ENCODE measurements at regions not wholly inside any gene's neighbourhood (a gene's known extent, or its start where the extent isn't known, plus 50 kb on each side); places are given as distances from the start of the nearest gene placed in this dataset.

- H3K4me1 Mint-ChIP-seq: peaks cover 0 to 11% (median 1%) of the 10 kb centered on the region in 3 donors
- H3K4me3 Mint-ChIP-seq: no peak overlapping the region
- H3K36me3 Mint-ChIP-seq: no peaks in the 10 kb centered on the region
- no peaks in the 10 kb centered on the region for H3K27me3 Mint-ChIP-seq
- H3K27ac Mint-ChIP-seq: no peak overlapping the region
- peaks cover 0 to 2% (median 0%) of the 10 kb centered on the region in 3 donors for H3K9me3 Mint-ChIP-seq
Measured at GRCh38 chr1:193614275-193614674, 427.9 kb upstream of the B3GALT2 start.

GRCh38 chr1:193613041-193613440, 426.6 kb upstream of the B3GALT2 start:
- Mint-ChIP-seq H3K27me3 (no peaks in the 10 kb centered on the region), H3K9me3 (peaks cover 0 to 8% (median 5%) of the 10 kb centered on the region in 3 donors), H3K36me3 (no peaks in the 10 kb centered on the region), H3K4me3 (no peak overlapping the region), H3K4me1 (peaks cover 0 to 11% (median 1%) of the 10 kb centered on the region in 3 donors), H3K27ac (no peak overlapping the region)

- H3K4me1 Mint-ChIP-seq: peaks cover 0 to 5% (median 1%) of the 10 kb centered on the region in 3 donors
- no peak overlapping the region for H3K27ac Mint-ChIP-seq
- peaks cover 0 to 8% (median 5%) of the 10 kb centered on the region in 3 donors for H3K9me3 Mint-ChIP-seq
- H3K36me3 Mint-ChIP-seq: no peaks in the 10 kb centered on the region
- no peaks in the 10 kb centered on the region for H3K27me3 Mint-ChIP-seq
- no peak overlapping the region for H3K4me3 Mint-ChIP-seq
Measured at GRCh38 chr1:193609592-193609991, 423.2 kb upstream of the B3GALT2 start.

- H3K4me1 Mint-ChIP-seq: no peaks in the 10 kb centered on the region
- H3K27me3 Mint-ChIP-seq: no peaks in the 10 kb centered on the region
- no peak overlapping the region for H3K4me3 Mint-ChIP-seq
- H3K9me3 Mint-ChIP-seq: peaks cover 0 to 8% (median 3%) of the 10 kb centered on the region in 3 donors
- no peaks in the 10 kb centered on the region for H3K36me3 Mint-ChIP-seq
- no peak overlapping the region for H3K27ac Mint-ChIP-seq
Measured at GRCh38 chr1:193607787-193608186, 421.4 kb upstream of the B3GALT2 start.

- Mint-ChIP-seq H3K36me3 (no peaks in the 10 kb centered on the region), H3K27me3 (no peaks in the 10 kb centered on the region), H3K27ac (no peak overlapping the region), H3K4me1 (no peaks in the 10 kb centered on the region), H3K4me3 (no peak overlapping the region), H3K9me3 (peaks cover 0 to 8% (median 3%) of the 10 kb centered on the region in 3 donors)
Measured at GRCh38 chr1:193606035-193606434, 419.6 kb upstream of the B3GALT2 start.

GRCh38 chr1:193602705-193603104, 416.3 kb upstream of the B3GALT2 start:
- H3K4me3 Mint-ChIP-seq: no peak overlapping the region

GRCh38 chr1:193593147-193593885, 406.9 kb upstream of the B3GALT2 start:
- peaks cover 0 to 2% (median 0%) of the 10 kb centered on the region in 3 donors for H3K9me3 Mint-ChIP-seq
- no peaks in the 10 kb centered on the region for H3K36me3 Mint-ChIP-seq
- H3K4me1 Mint-ChIP-seq: peaks cover 14 to 23% (median 20%) of the 10 kb centered on the region in 3 donors
- H3K4me3 Mint-ChIP-seq: peak overlapping the region in 1 of 4 donors; percentile 62
- H3K27ac Mint-ChIP-seq: peak overlapping the region in 1 of 3 donors; percentile 41
- H3K27me3 Mint-ChIP-seq: peaks cover 5% of the 10 kb centered on the region

More at GRCh38 chr1:193602705-193603104, 416.3 kb upstream of the B3GALT2 start:
- Mint-ChIP-seq H3K9me3 (peaks cover 0 to 1% (median 0%) of the 10 kb centered on the region in 3 donors), H3K36me3 (no peaks in the 10 kb centered on the region), H3K4me1 (no peaks in the 10 kb centered on the region), H3K27ac (no peak overlapping the region), H3K27me3 (no peaks in the 10 kb centered on the region)

GRCh38 chr1:193592317-193592716, 405.9 kb upstream of the B3GALT2 start:
- peak overlapping the region in 1 of 4 donors; percentile 39 for H3K4me3 Mint-ChIP-seq
- H3K36me3 Mint-ChIP-seq: no peaks in the 10 kb centered on the region
- peaks cover 5% of the 10 kb centered on the region for H3K27me3 Mint-ChIP-seq
- peak overlapping the region in 1 of 3 donors; percentile 41 for H3K27ac Mint-ChIP-seq
- peaks cover 0 to under 1% (median 0%) of the 10 kb centered on the region in 3 donors for H3K9me3 Mint-ChIP-seq
- peaks cover 14 to 23% (median 20%) of the 10 kb centered on the region in 3 donors for H3K4me1 Mint-ChIP-seq

GRCh38 chr1:193590102-193590501, 403.7 kb upstream of the B3GALT2 start:
- H3K27ac Mint-ChIP-seq: peak overlapping the region in 1 of 3 donors; percentile 3
- no peak overlapping the region for H3K4me3 Mint-ChIP-seq
- H3K9me3 Mint-ChIP-seq: no peaks in the 10 kb centered on the region
- no peaks in the 10 kb centered on the region for H3K36me3 Mint-ChIP-seq
- H3K27me3 Mint-ChIP-seq: peaks cover 5% of the 10 kb centered on the region
- peaks cover 11 to 23% (median 17%) of the 10 kb centered on the region in 3 donors for H3K4me1 Mint-ChIP-seq

GRCh38 chr1:193589597-193590040, 403.2 kb upstream of the B3GALT2 start:
- peaks cover 11 to 18% (median 14%) of the 10 kb centered on the region in 3 donors for H3K4me1 Mint-ChIP-seq
- H3K27ac Mint-ChIP-seq: peak overlapping the region in 1 of 3 donors; percentile 3
- H3K36me3 Mint-ChIP-seq: no peaks in the 10 kb centered on the region
- no peak overlapping the region for H3K4me3 Mint-ChIP-seq
- H3K27me3 Mint-ChIP-seq: peaks cover 5% of the 10 kb centered on the region
- no peaks in the 10 kb centered on the region for H3K9me3 Mint-ChIP-seq

GRCh38 chr1:193588311-193589082, 402.1 kb upstream of the B3GALT2 start:
- peak overlapping the region in 1 of 4 donors; percentile 49 for H3K4me3 Mint-ChIP-seq
- H3K36me3 Mint-ChIP-seq: no peaks in the 10 kb centered on the region
- peaks cover 5 to 10% (median 10%) of the 10 kb centered on the region in 3 donors for H3K4me1 Mint-ChIP-seq
- no peaks in the 10 kb centered on the region for H3K9me3 Mint-ChIP-seq
- peaks cover 5% of the 10 kb centered on the region for H3K27me3 Mint-ChIP-seq
- peak overlapping the region in 1 of 3 donors; percentile 16 for H3K27ac Mint-ChIP-seq

GRCh38 chr1:193584731-193585239, 398.4 kb upstream of the B3GALT2 start:
- no peaks in the 10 kb centered on the region for H3K4me1 Mint-ChIP-seq
- H3K27ac Mint-ChIP-seq: no peak overlapping the region
- H3K9me3 Mint-ChIP-seq: peaks cover 0 to 4% (median 2%) of the 10 kb centered on the region in 3 donors
- H3K27me3 Mint-ChIP-seq: peaks cover 2% of the 10 kb centered on the region
- peaks cover 2% of the 10 kb centered on the region for H3K36me3 Mint-ChIP-seq
- H3K4me3 Mint-ChIP-seq: no peak overlapping the region

GRCh38 chr1:193581341-193581740, 394.9 kb upstream of the B3GALT2 start:
- Mint-ChIP-seq H3K27ac (no peak overlapping the region), H3K27me3 (no peaks in the 10 kb centered on the region), H3K36me3 (peaks cover 2% of the 10 kb centered on the region), H3K4me1 (no peaks in the 10 kb centered on the region), H3K4me3 (no peak overlapping the region), H3K9me3 (peaks cover 0 to 4% (median 2%) of the 10 kb centered on the region in 3 donors)

- no peak overlapping the region for H3K4me3 Mint-ChIP-seq
- peaks cover 2% of the 10 kb centered on the region for H3K36me3 Mint-ChIP-seq
- peaks cover 0 to 4% (median 2%) of the 10 kb centered on the region in 3 donors for H3K9me3 Mint-ChIP-seq
- H3K27me3 Mint-ChIP-seq: no peaks in the 10 kb centered on the region
- H3K27ac Mint-ChIP-seq: no peak overlapping the region
- no peaks in the 10 kb centered on the region for H3K4me1 Mint-ChIP-seq
Measured at GRCh38 chr1:193580419-193580818, 394.0 kb upstream of the B3GALT2 start.

GRCh38 chr1:193579323-193579722, 392.9 kb upstream of the B3GALT2 start:
- Mint-ChIP-seq H3K27me3 (no peaks in the 10 kb centered on the region), H3K4me3 (no peak overlapping the region), H3K4me1 (no peaks in the 10 kb centered on the region), H3K36me3 (peaks cover 2% of the 10 kb centered on the region), H3K27ac (no peak overlapping the region), H3K9me3 (peaks cover 0 to 4% (median 2%) of the 10 kb centered on the region in 3 donors)
